ENCODE measurements at regions not wholly inside any gene's neighbourhood (a gene's known extent, or its start where the extent isn't known, plus 50 kb on each side); places are given as distances from the start of the nearest gene placed in this dataset.

DNA sequence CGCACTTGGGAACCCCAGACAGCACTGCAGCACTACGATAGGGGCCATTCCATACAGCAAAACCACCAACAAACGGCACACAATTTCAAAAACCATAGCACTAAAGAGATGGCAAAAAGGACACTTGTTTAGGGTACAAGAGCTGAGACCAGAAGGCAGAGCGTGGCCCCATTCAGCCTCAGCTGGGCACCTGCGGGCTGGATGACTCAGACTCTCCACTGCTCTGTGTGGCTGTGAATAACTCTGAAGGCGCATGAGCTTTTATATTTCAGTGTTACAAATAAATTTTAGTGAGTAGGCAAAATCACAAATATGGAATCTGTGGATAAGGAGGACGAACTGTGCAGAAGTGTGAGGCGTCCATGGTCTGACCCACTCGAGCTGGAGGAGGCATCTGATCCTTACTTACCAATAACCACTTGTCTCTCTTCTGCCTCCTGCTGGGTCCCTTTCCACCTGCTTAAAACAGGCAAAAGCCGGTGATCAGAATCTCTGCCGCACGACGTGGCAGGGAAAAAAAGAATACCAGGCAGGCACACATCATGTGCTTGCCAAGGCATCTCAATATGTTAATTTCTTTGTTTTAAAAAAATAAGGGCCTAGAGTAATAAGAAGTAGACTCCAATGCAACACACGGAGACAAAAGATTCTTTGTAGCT lies 325.7 kb downstream of the SHANK2 start:
- Mint-ChIP-seq H3K27me3 (ENCODE audit: low read depth, unreplicated experiment) (peaks cover 2% of the 10 kb centered on the region), H3K27ac (ENCODE audit: unreplicated experiment) (no peak overlapping the region), H3K4me3 (ENCODE audit: unreplicated experiment) (no peak overlapping the region), H3K9me3 (ENCODE audit: unreplicated experiment) (peaks cover 15% of the 10 kb centered on the region), H3K36me3 (ENCODE audit: low read depth, unreplicated experiment) (peaks cover 14% of the 10 kb centered on the region), H3K4me1 (ENCODE audit: low read depth, unreplicated experiment) (peaks cover 2% of the 10 kb centered on the region)
- no peak for FAIRE-seq
- Histone ChIP-seq H3K79me2 (ENCODE audit: insufficient read depth, low read length) (no peaks in the 10 kb centered on the region), H3K4me1 (ENCODE audit: insufficient read depth, low read length) (no peaks in the 10 kb centered on the region), H3K9ac (ENCODE audit: low read length) (no peak overlapping the region), H3K4me2 (ENCODE audit: low read length) (no peak overlapping the region), H3K4me3 (ENCODE audit: insufficient read depth, low read depth, low read length) (no peak overlapping the region), H2AFZ (ENCODE audit: low read depth, low read length) (no peak overlapping the region), H4K20me1 (ENCODE audit: insufficient read depth, low read length) (no peaks in the 10 kb centered on the region), H3K27ac (ENCODE audit: low read depth, low read length) (no peak overlapping the region), H3K9me3 (ENCODE audit: insufficient read depth, low read depth, low read length) (peaks cover 2% of the 10 kb centered on the region), H3K36me3 (ENCODE audit: insufficient read depth, low read length) (no peaks in the 10 kb centered on the region), H3K27me3 (ENCODE audit: insufficient read depth, low read length) (no peaks in the 10 kb centered on the region)
- TF ChIP-seq EZH2 (IDR thresholded peaks at IDR 0.05; ENCODE audit: insufficient read depth, low read length) (no peak), CTCF (IDR thresholded peaks at IDR 0.05; ENCODE audit: insufficient read depth, low read depth, low read length) (no peak)
- no peak for DNase-seq (ENCODE audit: low read depth)

GRCh38 chr11:70928854-70929598 lies 323.4 kb downstream of the SHANK2 start:
- peaks cover 2% of the 10 kb centered on the region for H3K27me3 Mint-ChIP-seq (ENCODE audit: low read depth, unreplicated experiment)
- H3K4me3 Mint-ChIP-seq (ENCODE audit: unreplicated experiment) = no peak overlapping the region
- no peak overlapping the region for H3K27ac Mint-ChIP-seq (ENCODE audit: unreplicated experiment)
- peaks cover 9% of the 10 kb centered on the region for H3K36me3 Mint-ChIP-seq (ENCODE audit: low read depth, unreplicated experiment)
- H3K9ac ChIP-seq (ENCODE audit: low read length) = no peak overlapping the region
- DNase-seq (ENCODE audit: low read depth) (no peak), FAIRE-seq (no peak)
- TF ChIP-seq EZH2 (IDR thresholded peaks at IDR 0.05; ENCODE audit: insufficient read depth, low read length) = no peak
- TF ChIP-seq CTCF (IDR thresholded peaks at IDR 0.05; ENCODE audit: insufficient read depth, low read depth, low read length) = no peak
- H2AFZ ChIP-seq (ENCODE audit: low read depth, low read length) = no peak overlapping the region
- H4K20me1 ChIP-seq (ENCODE audit: insufficient read depth, low read length) = no peaks in the 10 kb centered on the region
- H3K79me2 ChIP-seq (ENCODE audit: insufficient read depth, low read length) = no peaks in the 10 kb centered on the region
- no peak overlapping the region for H3K27ac ChIP-seq (ENCODE audit: low read depth, low read length)
- H3K4me2 ChIP-seq (ENCODE audit: low read length) = no peak overlapping the region
- peaks cover 8% of the 10 kb centered on the region for H3K9me3 Mint-ChIP-seq (ENCODE audit: unreplicated experiment)
- H3K4me3 ChIP-seq (ENCODE audit: insufficient read depth, low read depth, low read length) = no peak overlapping the region
- H3K27me3 ChIP-seq (ENCODE audit: insufficient read depth, low read length) = no peaks in the 10 kb centered on the region
- H3K4me1 Mint-ChIP-seq (ENCODE audit: low read depth, unreplicated experiment) = peaks cover 2% of the 10 kb centered on the region
- no peaks in the 10 kb centered on the region for H3K36me3 ChIP-seq (ENCODE audit: insufficient read depth, low read length)
- H3K4me1 ChIP-seq (ENCODE audit: insufficient read depth, low read length) = no peaks in the 10 kb centered on the region
- H3K9me3 ChIP-seq (ENCODE audit: insufficient read depth, low read depth, low read length) = no peaks in the 10 kb centered on the region

- Histone ChIP-seq H3K9ac (ENCODE audit: low read length) (no peak overlapping the region), H3K4me2 (ENCODE audit: low read length) (no peak overlapping the region), H3K4me1 (ENCODE audit: insufficient read depth, low read length) (no peaks in the 10 kb centered on the region), H3K36me3 (ENCODE audit: insufficient read depth, low read length) (no peaks in the 10 kb centered on the region), H2AFZ (ENCODE audit: low read depth, low read length) (no peak overlapping the region), H3K79me2 (ENCODE audit: insufficient read depth, low read length) (no peaks in the 10 kb centered on the region), H3K27ac (ENCODE audit: low read depth, low read length) (no peak overlapping the region), H3K27me3 (ENCODE audit: insufficient read depth, low read length) (no peaks in the 10 kb centered on the region), H3K4me3 (ENCODE audit: insufficient read depth, low read depth, low read length) (no peak overlapping the region), H3K9me3 (ENCODE audit: insufficient read depth, low read depth, low read length) (no peaks in the 10 kb centered on the region), H4K20me1 (ENCODE audit: insufficient read depth, low read length) (no peaks in the 10 kb centered on the region)
- peaks cover 9% of the 10 kb centered on the region for H3K36me3 Mint-ChIP-seq (ENCODE audit: low read depth, unreplicated experiment)
- H3K9me3 Mint-ChIP-seq (ENCODE audit: unreplicated experiment) = peaks cover 6% of the 10 kb centered on the region
- no peak overlapping the region for H3K4me3 Mint-ChIP-seq (ENCODE audit: unreplicated experiment)
- FAIRE-seq (no peak), DNase-seq (ENCODE audit: low read depth) (no peak)
- H3K27me3 Mint-ChIP-seq (ENCODE audit: low read depth, unreplicated experiment) = peaks cover 2% of the 10 kb centered on the region
- peaks cover 5% of the 10 kb centered on the region for H3K4me1 Mint-ChIP-seq (ENCODE audit: low read depth, unreplicated experiment)
- no peak overlapping the region for H3K27ac Mint-ChIP-seq (ENCODE audit: unreplicated experiment)
- TF ChIP-seq EZH2 (IDR thresholded peaks at IDR 0.05; ENCODE audit: insufficient read depth, low read length) (no peak), CTCF (IDR thresholded peaks at IDR 0.05; ENCODE audit: insufficient read depth, low read depth, low read length) (no peak)
Measured at GRCh38 chr11:70930215-70930614, 322.2 kb downstream of the SHANK2 start.
